Spleen (tissue), 11 donors: ENCODE measurements at regions not wholly inside any gene's neighbourhood (a gene's known extent, or its start where the extent isn't known, plus 50 kb on each side); places are given as distances from the start of the nearest gene placed in this dataset.

Experiments
- DNase-seq: peaks from one replicate; pipeline ENCODE4 v3.0.0-alpha.2; 2020
- H3K27ac ChIP-seq, 8 donors: fragments of 200-600 bp; sonication (generic) in 7 of 8; 1 replicate in 4 of 8; 2 replicates in 4 of 8; pipeline versions ENCODE4 v1.5.0 to v1.8.0; 2016 to 2021; ENCODE audit warnings: inconsistent platforms in 4 of 8, mild to moderate bottlenecking in 4 of 8, moderate library complexity in 1 of 8
- H3K27me3 ChIP-seq, 7 donors: fragments of 200-600 bp; sonication (generic) in 6 of 7; replicated peaks in 1 of 7; 1 replicate in 4 of 7; 2 replicates in 3 of 7; pipeline versions ENCODE4 v1.5.0 to v1.8.0; 2016 to 2021; ENCODE audit warnings: inconsistent platforms in 3 of 7, mild to moderate bottlenecking in 1 of 7
- H3K36me3 ChIP-seq, 6 donors: fragments of 200-600 bp; sonication (generic) in 5 of 6; 1 replicate in 4 of 6; 2 replicates in 2 of 6; pipeline versions ENCODE4 v1.5.0 to v1.8.0; 2016 to 2021; ENCODE audit warnings: inconsistent platforms in 2 of 6
- H3K4me1 ChIP-seq, 6 donors: fragments of 200-600 bp; sonication (generic) in 5 of 6; 1 replicate in 3 of 6; 2 replicates in 3 of 6; pipeline versions ENCODE4 v1.5.0 to v1.8.0; 2016 to 2021; ENCODE audit warnings: inconsistent platforms in 3 of 6
- H3K4me3 ChIP-seq, 8 donors: fragments of 200-600 bp; sonication (generic) in 7 of 8; 1 replicate in 4 of 8; 2 replicates in 4 of 8; pipeline versions ENCODE4 v1.5.0 to v1.8.0; 2016 to 2021; ENCODE audit warnings: inconsistent platforms in 4 of 8, mild to moderate bottlenecking in 4 of 8, moderate library complexity in 2 of 8
- H3K9me3 ChIP-seq, 8 donors: fragments of 200-600 bp; sonication (generic) in 7 of 8; 1 replicate in 4 of 8; 2 replicates in 4 of 8; pipeline versions ENCODE4 v1.5.0 to v1.8.0; 2016 to 2021; ENCODE audit warnings: inconsistent platforms in 4 of 8
- POLR2A ChIP-seq, 3 donors: fragments of 450-650 bp; IDR thresholded peaks; one replicate each; pipeline ENCODE4 v1.5.1; 2017; ENCODE audit warnings: antibody characterized with exemption in 3 of 3, mild to moderate bottlenecking in 1 of 3
- POLR2AphosphoS5 ChIP-seq, 3 donors: sonication (generic); formaldehyde crosslinking; IDR thresholded peaks; one replicate each; pipeline ENCODE4 v1.5.1; 2017; ENCODE audit warnings: antibody characterized with exemption in 3 of 3
- WGBS, 5 donors: extraction: QIAGEN DNeasy Blood & Tissue Kit in 3 of 5; methylation state at CpG; one replicate each; pipeline versions ENCODE4 v1.1.5 to v1.1.7; 2013 to 2018; 5-methylcytosine and 5-hydroxymethylcytosine counted together
- intact Hi-C: fragments of 100-400 bp; cut with DNase I; formaldehyde crosslinking; loops from one replicate; pipeline ENCODE4 v1.15.0; 2023; ENCODE audit warnings: low total_unique reads
- TF ChIP-seq, protein P1 (sequence below), 11 experiments: fragments of 200-600 bp in 7 of 11; fragments of 450-650 bp in 4 of 11; sonication (generic) in 4 of 11; IDR thresholded peaks in 8 of 11; conservative IDR thresholded peaks in 3 of 11; 1 replicate in 7 of 11; 2 replicates in 4 of 11; pipeline versions ENCODE4 v1.4.0 to v1.8.0; 2016 to 2021; ENCODE audit warnings: antibody characterized with exemption in 11 of 11, inconsistent platforms in 4 of 11, mild to moderate bottlenecking in 1 of 11
- donor health status: healthy with polysubstance abuse.
- donor health status: DM: no; HTN: no; CAD: no; lungs with moderate emphysema.
- donor health status: DM: no; HTN: no; CAD: no.
- donor health status: Bipolar disorder and iron deficiency.
- donor health status: healthy.
- donor health status: DM: no; HTN: no; CAD: no.
- donor health status: DM: yes; HTN: yes; CAD: no.

DNA sequence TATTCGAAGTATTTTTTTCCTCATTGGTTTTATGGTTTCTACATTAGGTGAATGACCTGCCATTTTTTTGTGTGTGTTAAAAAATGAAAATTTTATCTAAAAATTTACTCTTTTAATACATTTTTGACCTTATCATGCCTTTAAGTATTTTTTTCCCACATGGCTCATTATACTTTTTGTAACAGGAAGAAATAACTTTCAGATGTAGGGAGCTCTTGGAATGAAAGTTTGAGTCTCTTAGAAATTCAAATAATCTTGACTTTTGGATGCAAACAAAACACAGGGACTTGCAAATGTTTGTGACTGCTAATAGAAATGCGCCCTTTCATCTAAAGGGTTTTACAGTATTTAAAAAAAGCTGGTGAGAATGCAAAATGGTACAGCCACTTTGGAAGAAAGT, 457.9 kb downstream of the KLF5 start:
- H3K9me3 ChIP-seq: no peaks in the 10 kb centered on the region
- intact Hi-C loops: no loop called here

DNA sequence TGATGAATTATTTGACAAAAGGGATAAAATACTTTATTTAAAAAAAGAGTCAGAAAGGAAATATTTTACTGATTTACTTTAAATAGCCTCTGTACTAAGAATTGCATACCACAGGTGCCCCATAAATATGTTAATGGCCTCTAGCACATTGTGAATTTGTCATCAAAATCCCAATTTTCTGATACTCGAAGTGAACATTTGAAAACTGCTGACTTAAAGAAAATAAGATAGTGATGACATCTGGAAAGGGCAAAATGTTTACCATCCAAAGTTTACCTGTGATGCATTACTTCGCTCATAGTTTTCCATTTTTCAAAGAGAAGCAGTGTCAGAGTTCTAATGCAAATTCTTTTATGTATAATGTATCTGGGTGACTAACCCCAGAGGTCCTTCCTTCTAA, 455.4 kb downstream of the KLF5 start:
- DNase-seq: no peak
- 69 to 88% (median 76%) methylated on average over 2 of the region's 2 CpGs for WGBS, 5 donors
- intact Hi-C loops: no loop called here
- Histone ChIP-seq H3K36me3 (no peaks in the 10 kb centered on the region), H3K4me1 (no peaks in the 10 kb centered on the region), H3K27ac (no peak overlapping the region), H3K27me3 (no peaks in the 10 kb centered on the region), H3K4me3 (no peak overlapping the region), H3K9me3 (no peaks in the 10 kb centered on the region)
- TF ChIP-seq, protein P1, sequence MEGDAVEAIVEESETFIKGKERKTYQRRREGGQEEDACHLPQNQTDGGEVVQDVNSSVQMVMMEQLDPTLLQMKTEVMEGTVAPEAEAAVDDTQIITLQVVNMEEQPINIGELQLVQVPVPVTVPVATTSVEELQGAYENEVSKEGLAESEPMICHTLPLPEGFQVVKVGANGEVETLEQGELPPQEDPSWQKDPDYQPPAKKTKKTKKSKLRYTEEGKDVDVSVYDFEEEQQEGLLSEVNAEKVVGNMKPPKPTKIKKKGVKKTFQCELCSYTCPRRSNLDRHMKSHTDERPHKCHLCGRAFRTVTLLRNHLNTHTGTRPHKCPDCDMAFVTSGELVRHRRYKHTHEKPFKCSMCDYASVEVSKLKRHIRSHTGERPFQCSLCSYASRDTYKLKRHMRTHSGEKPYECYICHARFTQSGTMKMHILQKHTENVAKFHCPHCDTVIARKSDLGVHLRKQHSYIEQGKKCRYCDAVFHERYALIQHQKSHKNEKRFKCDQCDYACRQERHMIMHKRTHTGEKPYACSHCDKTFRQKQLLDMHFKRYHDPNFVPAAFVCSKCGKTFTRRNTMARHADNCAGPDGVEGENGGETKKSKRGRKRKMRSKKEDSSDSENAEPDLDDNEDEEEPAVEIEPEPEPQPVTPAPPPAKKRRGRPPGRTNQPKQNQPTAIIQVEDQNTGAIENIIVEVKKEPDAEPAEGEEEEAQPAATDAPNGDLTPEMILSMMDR (IDR thresholded peaks at IDR 0.05 in 8 of 11, conservative IDR thresholded peaks at IDR 0.05 in 3 of 11): no peak
- TF ChIP-seq POLR2A (IDR thresholded peaks at IDR 0.05) (no peak), POLR2AphosphoS5 (IDR thresholded peaks at IDR 0.05) (no peak)

More for the DNA sequence above, 457.9 kb downstream of the KLF5 start:
- Histone ChIP-seq H3K36me3 (no peaks in the 10 kb centered on the region), H3K27me3 (no peaks in the 10 kb centered on the region), H3K4me1 (peaks cover 0 to 6% (median 0%) of the 10 kb centered on the region in 6 donors), H3K27ac (no peak overlapping the region), H3K4me3 (no peak overlapping the region)
- TF ChIP-seq POLR2AphosphoS5 (IDR thresholded peaks at IDR 0.05): no peak
- TF ChIP-seq POLR2A (IDR thresholded peaks at IDR 0.05): no peak
- TF ChIP-seq, protein P1 (IDR thresholded peaks at IDR 0.05 in 8 of 11, conservative IDR thresholded peaks at IDR 0.05 in 3 of 11): no peak
- no peak for DNase-seq
- 83 to 93% (median 91%) methylated on average over 2 of the region's 2 CpGs for WGBS, 5 donors

DNA sequence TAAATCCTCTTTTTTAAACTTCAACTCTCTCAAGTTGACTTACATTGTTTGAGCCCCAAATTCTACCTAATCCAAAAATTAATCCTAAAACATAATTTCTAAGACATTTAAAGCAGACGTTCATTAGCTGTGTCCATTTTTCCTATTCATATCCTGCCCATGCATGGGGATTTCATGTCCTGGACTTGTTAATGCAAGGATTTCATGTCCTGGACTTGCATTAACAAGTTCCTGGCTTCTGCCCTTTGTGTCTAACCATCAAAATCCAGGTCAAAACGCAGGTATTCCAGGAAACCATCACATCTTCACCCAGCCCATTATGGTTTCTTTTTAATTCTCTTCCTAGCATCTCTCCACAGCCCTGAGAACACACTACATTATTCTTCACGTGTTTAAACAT, 454.9 kb downstream of the KLF5 start:
- no peak for DNase-seq
- no peaks in the 10 kb centered on the region for H3K9me3 ChIP-seq
- no peak overlapping the region for H3K4me3 ChIP-seq
- H3K27me3 ChIP-seq: no peaks in the 10 kb centered on the region
- no peaks in the 10 kb centered on the region for H3K4me1 ChIP-seq
- WGBS, 5 donors: 60 to 80% (median 78%) methylated on average over 3 of the region's 3 CpGs
- TF ChIP-seq POLR2AphosphoS5 (IDR thresholded peaks at IDR 0.05): no peak
- TF ChIP-seq, protein P1 (IDR thresholded peaks at IDR 0.05 in 8 of 11, conservative IDR thresholded peaks at IDR 0.05 in 3 of 11): no peak
- TF ChIP-seq POLR2A (IDR thresholded peaks at IDR 0.05): no peak
- intact Hi-C loops: no loop called here
- no peaks in the 10 kb centered on the region for H3K36me3 ChIP-seq
- H3K27ac ChIP-seq: no peak overlapping the region

DNA sequence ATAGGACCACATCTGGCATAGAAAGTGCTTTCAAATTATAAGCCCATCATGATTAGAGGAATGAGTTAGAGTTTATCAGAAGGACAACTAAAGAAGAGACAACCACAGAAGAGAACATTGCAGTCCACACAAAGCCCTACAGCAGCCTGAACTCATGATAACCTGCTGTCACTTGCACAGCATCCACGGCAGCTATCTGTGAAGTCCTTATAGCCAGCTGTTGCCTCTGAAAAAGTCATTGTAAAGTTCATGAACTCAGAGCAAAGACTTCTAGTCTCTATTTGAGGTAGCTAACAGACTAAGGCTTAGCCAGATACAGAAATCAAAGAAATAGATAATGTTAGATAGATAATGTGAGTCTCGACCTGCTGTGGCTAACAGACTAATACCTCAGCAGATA, 450.0 kb downstream of the KLF5 start:
- DNase-seq: no peak
- 71 to 80% (median 72%) methylated on average over 2 of the region's 2 CpGs for WGBS, 5 donors
- no peak overlapping the region for H3K4me3 ChIP-seq
- no peak for TF ChIP-seq POLR2A (IDR thresholded peaks at IDR 0.05)
- TF ChIP-seq, protein P1 (IDR thresholded peaks at IDR 0.05 in 8 of 11, conservative IDR thresholded peaks at IDR 0.05 in 3 of 11): no peak
- no peak for TF ChIP-seq POLR2AphosphoS5 (IDR thresholded peaks at IDR 0.05)
- no peaks in the 10 kb centered on the region for H3K4me1 ChIP-seq
- no peak overlapping the region for H3K27ac ChIP-seq
- intact Hi-C loops: no loop called here
- H3K27me3 ChIP-seq: no peaks in the 10 kb centered on the region
- H3K9me3 ChIP-seq: no peaks in the 10 kb centered on the region
- no peaks in the 10 kb centered on the region for H3K36me3 ChIP-seq
